GM12878 (cell line): ENCODE measurements at regions not wholly inside any gene's neighbourhood (a gene's known extent, or its start where the extent isn't known, plus 50 kb on each side); places are given as distances from the start of the nearest gene placed in this dataset.

ENCODE experiments used
- ATAC-seq: fragments of 200-7000 bp; cut with Tn5 transposase; 3 replicates; pipeline ENCODE4 v1.9.1; 2020; ENCODE audit warnings: mild to moderate bottlenecking, moderate library complexity
- BruUV-seq: library from RNA; stranded (reverse); fragments of 400-500 nt; replicated peaks from 2 replicates; lab custom pipeline; 2021; lab: Mats Ljungman, UMichigan
- CTCF ChIA-PET: fragments of 300-600 bp; sonication (Branson Sonifier 250); formaldehyde crosslinking; extraction: SDS; loops from one replicate; lab custom pipeline; 2021; ENCODE audit warnings: inconsistent platforms; lab: Yijun Ruan, JAX
- POLR2A ChIA-PET: fragments of 350-600 bp; formaldehyde crosslinking; extraction: SDS; loops from one replicate; lab custom pipeline; 2021; ENCODE audit warnings: inconsistent platforms; lab: Charles Lee
- RAD21 ChIA-PET: fragments of 300-600 bp; sonication (Branson Sonifier 250); formaldehyde crosslinking; loops from one replicate; lab custom pipeline; 2023; ENCODE audit warnings: antibody characterized with exemption; ENCODE audit not compliant: unreplicated experiment; lab: Charles Lee
- SMC1A ChIA-PET: fragments of 300-600 bp; sonication (Branson Sonifier 250); formaldehyde crosslinking; loops from one replicate; lab custom pipeline; 2023; ENCODE audit not compliant: unreplicated experiment, uncharacterized antibody; lab: Charles Lee
- DNase-seq: peaks from one replicate; pipeline ENCODE4 v3.0.0-alpha.2; 2011; ENCODE audit warnings: low read depth, low spot score
- FAIRE-seq: peaks from 3 replicates; lab custom pipeline; 2011; peaks lifted over from hg19 to GRCh38; lab: Jason Lieb, UNC
- H2AFZ ChIP-seq: 2 replicates; pipeline ENCODE4 v1.6.0; 2011; ENCODE audit warnings: low read depth, low read length, control low read depth; ENCODE audit not compliant: control insufficient read depth
- H3K27ac ChIP-seq: 2 replicates; pipeline ENCODE4 v1.5.1; 2011; ENCODE audit warnings: control low read depth; ENCODE audit not compliant: control insufficient read depth, insufficient read depth
- H3K27me3 ChIP-seq, 2 experiments: replicated peaks in 1 of 2; 2 replicates each; pipeline versions ENCODE4 v1.6.0 to v1.6.1; 2011; ENCODE audit warnings: low read length in 1 of 2; ENCODE audit not compliant: control insufficient read depth in 2 of 2, insufficient read depth in 2 of 2
- H3K36me3 ChIP-seq, 2 experiments: 2 replicates each; pipeline ENCODE4 v1.5.1; 2011; ENCODE audit warnings: low read length in 1 of 2; ENCODE audit not compliant: control insufficient read depth in 2 of 2, insufficient read depth in 2 of 2
- H3K4me1 ChIP-seq: 2 replicates; pipeline ENCODE4 v1.6.1; 2011; ENCODE audit warnings: mild to moderate bottlenecking, low read length, moderate library complexity, mixed read lengths; ENCODE audit not compliant: control insufficient read depth, insufficient read depth
- H3K4me2 ChIP-seq: 2 replicates; pipeline ENCODE4 v1.6.0; 2011; ENCODE audit warnings: control low read depth; ENCODE audit not compliant: control insufficient read depth, insufficient read depth
- H3K4me3 ChIP-seq: fragments of 200-600 bp; sonication (generic); 2 replicates; pipeline ENCODE4 v1.5.1; 2016
- H3K79me2 ChIP-seq: 2 replicates; pipeline ENCODE4 v1.6.0; 2011; ENCODE audit warnings: low read length; ENCODE audit not compliant: control insufficient read depth, insufficient read depth
- H3K9ac ChIP-seq: 2 replicates; pipeline ENCODE4 v1.8.0; 2011; ENCODE audit warnings: low read length, control low read depth, mixed read lengths; ENCODE audit not compliant: control insufficient read depth, insufficient read depth
- H3K9me3 ChIP-seq: replicated peaks from 3 replicates; pipeline ENCODE4 v1.5.1; 2011; ENCODE audit warnings: mild to moderate bottlenecking, low read length; ENCODE audit not compliant: control insufficient read depth, insufficient read depth
- H4K20me1 ChIP-seq: 2 replicates; pipeline ENCODE4 v1.6.0; 2011; ENCODE audit not compliant: control insufficient read depth, insufficient read depth
- ATF7 ChIP-seq: fragments of 450-650 bp; IDR thresholded peaks from 2 replicates; pipeline ENCODE4 v1.6.1; 2016; ENCODE audit warnings: low read depth, mild to moderate bottlenecking
- CREM ChIP-seq: IDR thresholded peaks from 2 replicates; pipeline ENCODE4 v1.6.1; 2014; ENCODE audit warnings: antibody characterized with exemption, low read depth
- CTCF ChIP-seq, 3 experiments: IDR thresholded peaks in 2 of 3; conservative IDR thresholded peaks in 1 of 3; 2 replicates each; pipeline ENCODE4 v1.5.1; 2011; ENCODE audit warnings: low read depth in 3 of 3, low read length in 3 of 3, mild to moderate bottlenecking in 3 of 3, control low read depth in 2 of 3, moderate library complexity in 2 of 3, inconsistent platforms in 1 of 3, mixed read lengths in 1 of 3; ENCODE audit not compliant: control insufficient read depth in 2 of 3, insufficient read depth in 1 of 3; ENCODE audit errors: extremely low read depth in 1 of 3
- E2F8 ChIP-seq: fragments of 450-650 bp; IDR thresholded peaks from 2 replicates; pipeline ENCODE4 v1.6.1; 2018; ENCODE audit warnings: mild to moderate bottlenecking, low read depth, moderate library complexity; ENCODE audit not compliant: partially characterized antibody
- MYB ChIP-seq: fragments of 150-350 bp; IDR thresholded peaks from 2 replicates; pipeline ENCODE4 v1.6.1; 2014; ENCODE audit warnings: mild to moderate bottlenecking, low read depth, low read length, borderline replicate concordance
- YBX1 ChIP-seq: fragments of 450-650 bp; IDR thresholded peaks from 2 replicates; pipeline ENCODE4 v1.6.1; 2016; ENCODE audit warnings: antibody characterized with exemption
- ZBED1 ChIP-seq: IDR thresholded peaks from 2 replicates; pipeline ENCODE4 v1.6.1; 2016; ENCODE audit warnings: borderline replicate concordance
- ZNF687 ChIP-seq: fragments of 450-650 bp; IDR thresholded peaks from 2 replicates; pipeline ENCODE4 v1.6.1; 2017; ENCODE audit warnings: mild to moderate bottlenecking, moderate library complexity
- WGBS: methylation state at CpG from one replicate; pipeline ENCODE4 v1.1.6; 2016; ENCODE audit warnings: low lambda C conversion rate; ENCODE audit not compliant: insufficient replicate concordance, insufficient coverage; ENCODE audit errors: missing lambda C conversion rate; 5-methylcytosine and 5-hydroxymethylcytosine counted together
- in situ Hi-C: fragments of 300-500 bp; cut with MboI; formaldehyde crosslinking; loops from 9 replicates; pipeline ENCODE4 v1.14.3; 2018; ENCODE audit warnings: mixed read lengths
- intact Hi-C: fragments of 100-400 bp; cut with micrococcal nuclease; formaldehyde crosslinking; loops from one replicate; pipeline ENCODE4 v1.14.2; 2022; ENCODE audit not compliant: unreplicated experiment

- ATAC-seq (no peak), DNase-seq (no peak), FAIRE-seq (no peak)
- H3K27me3 ChIP-seq: peaks cover 0 to 2% of the 10 kb centered on the region in 2 experiments; a peak in 1 of 4 replicates
- H3K4me1 ChIP-seq: no peaks in the 10 kb centered on the region
- H3K36me3 ChIP-seq: no peaks in the 10 kb centered on the region
- no peak overlapping the region for H3K27ac ChIP-seq
- ChIA-PET POLR2A (no interaction called here), RAD21 (no interaction called here), SMC1A (interaction anchor here (1.5 kb wide), 1 partner anchor 11 kb away, joined by 3 read pairs; no protein-coding TSS in a partner anchor), CTCF (no interaction called here)
- intact Hi-C loops (no loop called here), in situ Hi-C loops (no loop called here)
- no peak overlapping the region for H3K4me3 ChIP-seq
- H3K9ac ChIP-seq: no peak overlapping the region
- no TSS peak for BruUV-seq
- no peak overlapping the region for H3K4me2 ChIP-seq
- TF ChIP-seq CTCF (IDR thresholded peaks at IDR 0.05 in 2 of 3, conservative IDR thresholded peaks at IDR 0.05 in 1 of 3; ENCODE audit: control insufficient read depth in 2 of 3, extremely low read depth in 1 of 3, insufficient read depth in 1 of 3, low read depth in 3 of 3, low read length in 3 of 3) (no peak), YBX1 (no peak)
- 6% methylated on average over 6 of the region's 6 CpGs for WGBS
- H3K79me2 ChIP-seq: no peaks in the 10 kb centered on the region
- no peaks in the 10 kb centered on the region for H4K20me1 ChIP-seq
- H3K9me3 ChIP-seq: no peaks in the 10 kb centered on the region
- no peak overlapping the region for H2AFZ ChIP-seq
Measured at GRCh38 chr22:34761111-34761510, 304.8 kb upstream of the ISX start.

- SMC1A ChIA-PET: interaction anchor here (1.2 kb wide), 1 partner anchor 9 kb away, joined by 3 read pairs; no protein-coding TSS in a partner anchor
- Histone ChIP-seq H3K4me1 (no peaks in the 10 kb centered on the region), H3K9me3 (no peaks in the 10 kb centered on the region), H3K4me3 (no peak overlapping the region), H3K9ac (no peak overlapping the region), H3K27ac (no peak overlapping the region), H4K20me1 (no peaks in the 10 kb centered on the region), H3K4me2 (no peak overlapping the region), H3K36me3 (no peaks in the 10 kb centered on the region), H3K27me3 (peaks cover 0 to 2% of the 10 kb centered on the region in 2 experiments; a peak in 1 of 4 replicates), H2AFZ (no peak overlapping the region), H3K79me2 (no peaks in the 10 kb centered on the region)
- POLR2A ChIA-PET: no interaction called here
- ATAC-seq: no peak
- no peak for FAIRE-seq
- BruUV-seq: no TSS peak
- intact Hi-C loops (no loop called here), in situ Hi-C loops (no loop called here)
- no peak for DNase-seq
- WGBS: 0% methylated on average over 1 of the region's 1 CpG
- CTCF ChIA-PET: interaction anchor here (0.7 kb wide), 1 partner anchor 14 kb away, joined by 3 read pairs; no protein-coding TSS in a partner anchor
- RAD21 ChIA-PET: no interaction called here
- TF ChIP-seq ATF7 (no peak), ZBED1 (no peak), ZNF687 (no peak), MYB (no peak), E2F8 (no peak), CREM (no peak)
Measured at GRCh38 chr22:34763496-34763895, 302.5 kb upstream of the ISX start.
